GM12891 (cell line): ENCODE measurements at regions not wholly inside any gene's neighbourhood (a gene's known extent, or its start where the extent isn't known, plus 50 kb on each side); places are given as distances from the start of the nearest gene placed in this dataset.

ENCODE experiments used
- PAX5 ChIP-seq: IDR thresholded peaks from 2 replicates; pipeline ENCODE4 v1.6.1; 2011; ENCODE audit warnings: low read length, moderate library complexity, mild to moderate bottlenecking; ENCODE audit not compliant: insufficient read depth, severe bottlenecking
- POLR2A ChIP-seq: IDR thresholded peaks from 2 replicates; pipeline ENCODE4 v1.6.1; 2011; ENCODE audit warnings: low read depth, low read length, control low read depth
- POLR2AphosphoS5 ChIP-seq: IDR thresholded peaks from 2 replicates; pipeline ENCODE4 v1.6.1; 2011; ENCODE audit warnings: low read depth, low read length, control low read depth

- TF ChIP-seq POLR2AphosphoS5 (no peak), POLR2A (no peak), PAX5 (no peak)
Measured at GRCh38 chr2:79320871-79321270, 161.3 kb upstream of the REG3A start.
